Fibroblast of lung (primary cell): ENCODE measurements at regions not wholly inside any gene's neighbourhood (a gene's known extent, or its start where the extent isn't known, plus 50 kb on each side); places are given as distances from the start of the nearest gene placed in this dataset.
A peak's percentile ranks its signal among the peaks of the same experiment; 100 is the strongest.

Experiments
- DNase-seq, 2 donors: peaks; one replicate each; pipeline versions ENCODE4 v3.0.0 to v3.0.0-alpha.2; 2010; ENCODE audit warnings: low read depth in 2 of 2
- H2AFZ ChIP-seq: 2 replicates; pipeline ENCODE4 v1.5.1; 2012; ENCODE audit warnings: low read length, control low read depth, inconsistent platforms
- H3K27ac ChIP-seq: 2 replicates; pipeline ENCODE4 v1.5.1; 2011; ENCODE audit warnings: low read length, control low read depth; ENCODE audit not compliant: insufficient read depth
- H3K27me3 ChIP-seq: 2 replicates; pipeline ENCODE4 v1.5.1; 2011; ENCODE audit warnings: mild to moderate bottlenecking, low read length; ENCODE audit not compliant: control insufficient read depth, insufficient read depth
- H3K36me3 ChIP-seq: 2 replicates; pipeline ENCODE4 v1.5.1; 2011; ENCODE audit warnings: low read length; ENCODE audit not compliant: control insufficient read depth, insufficient read depth
- H3K4me1 ChIP-seq: 2 replicates; pipeline ENCODE4 v1.5.1; 2011; ENCODE audit warnings: low read length; ENCODE audit not compliant: control insufficient read depth, insufficient read depth; ENCODE audit errors: extremely low read depth
- H3K4me2 ChIP-seq: 2 replicates; pipeline ENCODE4 v1.5.1; 2011; ENCODE audit warnings: low read length, control low read depth; ENCODE audit not compliant: insufficient read depth; ENCODE audit errors: extremely low read depth
- H3K4me3 ChIP-seq, 4 experiments: fragments of 200-600 bp in 1 of 4; sonication (generic) in 1 of 4; replicated peaks in 1 of 4; 2 replicates each; pipeline ENCODE4 v1.5.1; 2011 to 2016; ENCODE audit warnings: low read length in 4 of 4, low read depth in 3 of 4, mild to moderate bottlenecking in 3 of 4, control low read depth in 2 of 4, inconsistent platforms in 1 of 4, mixed read lengths in 1 of 4; ENCODE audit not compliant: insufficient read depth in 1 of 4; ENCODE audit errors: control extremely low read depth in 1 of 4
- H3K79me2 ChIP-seq: 2 replicates; pipeline ENCODE4 v1.5.1; 2012; ENCODE audit warnings: mild to moderate bottlenecking, low read length, inconsistent platforms; ENCODE audit not compliant: control insufficient read depth, insufficient read depth
- H3K9ac ChIP-seq: 2 replicates; pipeline ENCODE4 v1.5.1; 2011; ENCODE audit warnings: mild to moderate bottlenecking, low read length, control low read depth; ENCODE audit not compliant: insufficient read depth
- H3K9me3 ChIP-seq: 2 replicates; pipeline ENCODE4 v1.5.1; 2012; ENCODE audit warnings: low read depth, low read length; ENCODE audit not compliant: control insufficient read depth, insufficient read depth
- H4K20me1 ChIP-seq: 2 replicates; pipeline ENCODE4 v1.5.1; 2011; ENCODE audit warnings: low read length; ENCODE audit not compliant: control insufficient read depth, insufficient read depth; ENCODE audit errors: extremely low read depth
- EZH2 ChIP-seq: IDR thresholded peaks from 2 replicates; pipeline ENCODE4 v1.5.1; 2012; ENCODE audit warnings: low read length, control low read depth, mild to moderate bottlenecking; ENCODE audit errors: missing control alignments
- TF ChIP-seq, protein P1 (sequence below), 2 donors: IDR thresholded peaks in 1 of 2; conservative IDR thresholded peaks in 1 of 2; 1 replicate in 1 of 2; 2 replicates in 1 of 2; pipeline ENCODE4 v1.5.1; 2011 to 2012; ENCODE audit warnings: low read length in 2 of 2, control low read depth in 1 of 2, inconsistent platforms in 1 of 2, low read depth in 1 of 2, mild to moderate bottlenecking in 1 of 2

DNA sequence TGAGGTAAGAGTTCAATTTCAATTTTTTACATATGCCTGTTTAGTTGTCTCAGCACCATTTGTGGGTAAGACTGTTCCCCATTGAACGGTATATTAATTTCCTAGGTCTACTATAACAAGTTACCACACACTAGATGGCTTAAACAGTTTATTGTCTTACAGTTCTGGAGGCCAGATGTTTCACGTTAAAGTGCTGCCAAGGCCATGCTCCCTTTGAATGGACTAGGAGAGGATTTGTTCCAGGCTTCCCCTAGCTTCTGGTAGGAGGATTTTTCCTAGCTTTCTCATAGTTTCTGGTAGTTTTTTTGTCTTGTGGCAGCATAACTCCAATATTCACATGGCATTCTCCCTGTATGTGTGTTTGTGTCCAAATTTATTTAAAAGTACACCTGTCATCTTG lies 149.3 kb upstream of the CYSLTR1 start:
- no peak overlapping the region for H3K9ac ChIP-seq
- H3K4me1 ChIP-seq: no peaks in the 10 kb centered on the region
- H2AFZ ChIP-seq: no peak overlapping the region
- no peaks in the 10 kb centered on the region for H3K79me2 ChIP-seq
- DNase-seq: no peak
- H3K4me3 ChIP-seq: no peak overlapping the region
- no peaks in the 10 kb centered on the region for H3K36me3 ChIP-seq
- no peaks in the 10 kb centered on the region for H3K9me3 ChIP-seq
- no peaks in the 10 kb centered on the region for H4K20me1 ChIP-seq
- no peak overlapping the region for H3K4me2 ChIP-seq
- H3K27ac ChIP-seq: no peak overlapping the region
- H3K27me3 ChIP-seq: no peaks in the 10 kb centered on the region
- TF ChIP-seq, protein P1, sequence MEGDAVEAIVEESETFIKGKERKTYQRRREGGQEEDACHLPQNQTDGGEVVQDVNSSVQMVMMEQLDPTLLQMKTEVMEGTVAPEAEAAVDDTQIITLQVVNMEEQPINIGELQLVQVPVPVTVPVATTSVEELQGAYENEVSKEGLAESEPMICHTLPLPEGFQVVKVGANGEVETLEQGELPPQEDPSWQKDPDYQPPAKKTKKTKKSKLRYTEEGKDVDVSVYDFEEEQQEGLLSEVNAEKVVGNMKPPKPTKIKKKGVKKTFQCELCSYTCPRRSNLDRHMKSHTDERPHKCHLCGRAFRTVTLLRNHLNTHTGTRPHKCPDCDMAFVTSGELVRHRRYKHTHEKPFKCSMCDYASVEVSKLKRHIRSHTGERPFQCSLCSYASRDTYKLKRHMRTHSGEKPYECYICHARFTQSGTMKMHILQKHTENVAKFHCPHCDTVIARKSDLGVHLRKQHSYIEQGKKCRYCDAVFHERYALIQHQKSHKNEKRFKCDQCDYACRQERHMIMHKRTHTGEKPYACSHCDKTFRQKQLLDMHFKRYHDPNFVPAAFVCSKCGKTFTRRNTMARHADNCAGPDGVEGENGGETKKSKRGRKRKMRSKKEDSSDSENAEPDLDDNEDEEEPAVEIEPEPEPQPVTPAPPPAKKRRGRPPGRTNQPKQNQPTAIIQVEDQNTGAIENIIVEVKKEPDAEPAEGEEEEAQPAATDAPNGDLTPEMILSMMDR (conservative IDR thresholded peaks at IDR 0.05 in 1 of 2, IDR thresholded peaks at IDR 0.05 in 1 of 2; ENCODE audit: low read depth in 1 of 2, low read length in 2 of 2): no peak
- TF ChIP-seq EZH2: no peak

DNA sequence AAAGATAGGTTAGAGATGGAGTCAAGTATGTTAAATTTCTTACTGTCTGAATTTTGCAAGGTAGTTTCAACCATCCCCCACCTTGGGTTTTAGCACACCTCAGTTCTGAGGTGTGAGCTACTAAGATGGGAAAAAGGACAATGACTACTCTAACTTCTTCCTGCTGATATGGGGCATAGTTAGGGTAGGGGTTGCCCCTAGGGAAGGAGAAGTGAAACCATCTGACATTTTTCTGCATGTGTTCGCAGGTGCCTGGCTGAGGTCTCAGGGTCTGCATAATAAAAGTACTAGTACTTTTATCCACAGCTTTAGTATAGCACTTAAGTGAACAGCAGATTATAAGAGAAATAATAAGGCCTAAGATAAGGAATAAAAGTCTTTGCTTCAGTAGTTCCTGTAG lies 129.5 kb upstream of the CYSLTR1 start:
- no peak for TF ChIP-seq EZH2
- TF ChIP-seq, protein P1 (conservative IDR thresholded peaks at IDR 0.05 in 1 of 2, IDR thresholded peaks at IDR 0.05 in 1 of 2; ENCODE audit: low read depth in 1 of 2, low read length in 2 of 2): no peak
- Histone ChIP-seq H3K4me2 (no peak overlapping the region), H3K4me1 (no peaks in the 10 kb centered on the region), H4K20me1 (no peaks in the 10 kb centered on the region), H3K79me2 (no peaks in the 10 kb centered on the region), H3K9me3 (no peaks in the 10 kb centered on the region), H3K9ac (no peak overlapping the region), H3K27ac (no peak overlapping the region), H3K36me3 (no peaks in the 10 kb centered on the region), H2AFZ (no peak overlapping the region), H3K4me3 (no peak overlapping the region), H3K27me3 (no peaks in the 10 kb centered on the region)
- no peak for DNase-seq

DNA sequence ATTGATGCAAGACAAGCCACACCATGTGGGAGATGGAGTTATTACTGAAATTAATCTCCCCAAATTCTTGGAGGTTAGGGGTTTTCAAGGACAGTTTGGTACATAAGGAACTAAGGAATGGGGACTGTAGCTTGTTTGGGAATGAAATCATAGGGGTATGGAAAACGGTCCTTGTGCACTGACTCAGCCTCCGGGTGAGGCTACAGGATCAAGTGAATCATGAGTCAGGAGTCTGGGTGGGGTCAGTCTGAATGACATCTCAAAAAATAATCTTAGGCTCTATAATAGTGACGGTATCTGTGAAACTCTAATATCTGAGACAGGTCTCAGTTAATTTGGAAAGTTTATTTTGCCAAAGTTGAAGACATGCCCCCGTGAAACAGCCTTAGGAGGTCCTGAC lies 128.5 kb upstream of the CYSLTR1 start:
- Histone ChIP-seq H3K27ac (no peak overlapping the region), H3K79me2 (no peaks in the 10 kb centered on the region)

More for the DNA sequence above, 128.5 kb upstream of the CYSLTR1 start:
- peak in 1 of 2 donors; percentile 33 for DNase-seq
- no peak overlapping the region for H2AFZ ChIP-seq
- H4K20me1 ChIP-seq: no peaks in the 10 kb centered on the region
- H3K9ac ChIP-seq: no peak overlapping the region
- H3K36me3 ChIP-seq: no peaks in the 10 kb centered on the region
- H3K4me1 ChIP-seq: no peaks in the 10 kb centered on the region
- no peak overlapping the region for H3K4me2 ChIP-seq
- no peaks in the 10 kb centered on the region for H3K9me3 ChIP-seq
- TF ChIP-seq EZH2: no peak
- TF ChIP-seq, protein P1 (conservative IDR thresholded peaks at IDR 0.05 in 1 of 2, IDR thresholded peaks at IDR 0.05 in 1 of 2; ENCODE audit: low read depth in 1 of 2, low read length in 2 of 2): no peak
- H3K27me3 ChIP-seq: no peaks in the 10 kb centered on the region
- H3K4me3 ChIP-seq: no peak overlapping the region
